Liver (tissue), 2 donors: ENCODE measurements at regions not wholly inside any gene's neighbourhood (a gene's known extent, or its start where the extent isn't known, plus 50 kb on each side); places are given as distances from the start of the nearest gene placed in this dataset.

Experiments used
- CTCF ChIP-seq: fragments of 150-350 bp; IDR thresholded peaks from 2 replicates; pipeline ENCODE4 v1.5.1; 2017; ENCODE audit warnings: improper control_type of control experiment, low read depth, low read length; ENCODE audit not compliant: missing input control
- TF ChIP-seq, protein P1 (sequence below): IDR thresholded peaks from 2 replicates; pipeline ENCODE4 v1.6.1; 2016; ENCODE audit warnings: antibody characterized with exemption, mild to moderate bottlenecking
- donor health status: healthy.

DNA sequence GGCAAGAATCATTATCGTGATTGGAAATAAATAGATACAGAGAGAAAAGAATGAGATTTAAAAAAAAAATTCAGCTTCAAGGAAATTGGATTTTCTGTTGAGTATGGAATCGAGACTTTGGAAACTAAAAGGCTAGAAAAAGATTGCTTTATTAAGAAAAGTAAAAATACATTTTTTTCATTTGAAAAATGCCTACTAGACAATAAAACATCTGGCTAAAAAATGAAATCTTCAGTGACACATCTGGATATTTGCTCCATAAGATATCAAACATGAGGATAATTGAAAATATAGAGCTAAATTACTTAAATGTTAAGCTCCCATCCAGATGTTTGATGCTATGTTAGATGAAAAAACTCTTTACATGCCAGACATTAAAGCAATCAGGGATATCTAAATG is 879.5 kb downstream of the TSN start:
- no peak for TF ChIP-seq CTCF
- TF ChIP-seq, protein P1, sequence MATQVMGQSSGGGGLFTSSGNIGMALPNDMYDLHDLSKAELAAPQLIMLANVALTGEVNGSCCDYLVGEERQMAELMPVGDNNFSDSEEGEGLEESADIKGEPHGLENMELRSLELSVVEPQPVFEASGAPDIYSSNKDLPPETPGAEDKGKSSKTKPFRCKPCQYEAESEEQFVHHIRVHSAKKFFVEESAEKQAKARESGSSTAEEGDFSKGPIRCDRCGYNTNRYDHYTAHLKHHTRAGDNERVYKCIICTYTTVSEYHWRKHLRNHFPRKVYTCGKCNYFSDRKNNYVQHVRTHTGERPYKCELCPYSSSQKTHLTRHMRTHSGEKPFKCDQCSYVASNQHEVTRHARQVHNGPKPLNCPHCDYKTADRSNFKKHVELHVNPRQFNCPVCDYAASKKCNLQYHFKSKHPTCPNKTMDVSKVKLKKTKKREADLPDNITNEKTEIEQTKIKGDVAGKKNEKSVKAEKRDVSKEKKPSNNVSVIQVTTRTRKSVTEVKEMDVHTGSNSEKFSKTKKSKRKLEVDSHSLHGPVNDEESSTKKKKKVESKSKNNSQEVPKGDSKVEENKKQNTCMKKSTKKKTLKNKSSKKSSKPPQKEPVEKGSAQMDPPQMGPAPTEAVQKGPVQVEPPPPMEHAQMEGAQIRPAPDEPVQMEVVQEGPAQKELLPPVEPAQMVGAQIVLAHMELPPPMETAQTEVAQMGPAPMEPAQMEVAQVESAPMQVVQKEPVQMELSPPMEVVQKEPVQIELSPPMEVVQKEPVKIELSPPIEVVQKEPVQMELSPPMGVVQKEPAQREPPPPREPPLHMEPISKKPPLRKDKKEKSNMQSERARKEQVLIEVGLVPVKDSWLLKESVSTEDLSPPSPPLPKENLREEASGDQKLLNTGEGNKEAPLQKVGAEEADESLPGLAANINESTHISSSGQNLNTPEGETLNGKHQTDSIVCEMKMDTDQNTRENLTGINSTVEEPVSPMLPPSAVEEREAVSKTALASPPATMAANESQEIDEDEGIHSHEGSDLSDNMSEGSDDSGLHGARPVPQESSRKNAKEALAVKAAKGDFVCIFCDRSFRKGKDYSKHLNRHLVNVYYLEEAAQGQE: no peak
